Endothelial cell of umbilical vein (primary cell): ENCODE measurements at regions not wholly inside any gene's neighbourhood (a gene's known extent, or its start where the extent isn't known, plus 50 kb on each side); places are given as distances from the start of the nearest gene placed in this dataset.

ENCODE experiments used
- CTCF ChIP-seq, 2 donors: IDR thresholded peaks; 1 replicate in 1 of 2; 2 replicates in 1 of 2; pipeline ENCODE4 v1.5.1; 2011; ENCODE audit warnings: low read length in 2 of 2, mild to moderate bottlenecking in 2 of 2, moderate library complexity in 2 of 2, control low read depth in 1 of 2, inconsistent platforms in 1 of 2, low read depth in 1 of 2; ENCODE audit not compliant: insufficient read depth in 1 of 2; ENCODE audit errors: extremely low read depth in 1 of 2
- EZH2 ChIP-seq: IDR thresholded peaks from 2 replicates; pipeline ENCODE4 v1.6.1; 2012; ENCODE audit warnings: borderline replicate concordance, low read depth, mild to moderate bottlenecking, moderate library complexity, low read length, inconsistent platforms; ENCODE audit not compliant: severe bottlenecking
- FOS ChIP-seq: IDR thresholded peaks from 2 replicates; pipeline ENCODE4 v1.6.1; 2011; ENCODE audit warnings: mild to moderate bottlenecking, low read length, moderate library complexity, borderline replicate concordance; ENCODE audit not compliant: insufficient read depth
- JUN ChIP-seq: IDR thresholded peaks from 2 replicates; pipeline ENCODE4 v1.6.1; 2011; ENCODE audit warnings: borderline replicate concordance, low read depth; ENCODE audit not compliant: insufficient read length, insufficient read depth
- MAX ChIP-seq: IDR thresholded peaks from 2 replicates; pipeline ENCODE4 v1.6.1; 2011; ENCODE audit not compliant: insufficient read depth, insufficient read length
- POLR2A ChIP-seq: IDR thresholded peaks from 2 replicates; pipeline ENCODE4 v1.6.1; 2012; ENCODE audit warnings: low read depth, mild to moderate bottlenecking, control low read depth, low read length
- POLR2AphosphoS5 ChIP-seq: IDR thresholded peaks from 2 replicates; pipeline ENCODE4 v1.6.1; 2012; ENCODE audit warnings: low read depth, mild to moderate bottlenecking, control low read depth, low read length, moderate library complexity; ENCODE audit not compliant: insufficient read depth

GRCh38 chr9:115525111-115526058, 407.4 kb upstream of the TNC start:
- TF ChIP-seq CTCF (IDR thresholded peaks at IDR 0.05; ENCODE audit: extremely low read depth in 1 of 2, insufficient read depth in 1 of 2, low read depth in 1 of 2, low read length in 2 of 2), result no peak
- TF ChIP-seq FOS, result no peak
- no peak for TF ChIP-seq POLR2AphosphoS5
- no peak for TF ChIP-seq POLR2A
- no peak for TF ChIP-seq EZH2
- no peak for TF ChIP-seq MAX
- TF ChIP-seq JUN, result no peak
